IMR-90 (cell line): ENCODE measurements at regions not wholly inside any gene's neighbourhood (a gene's known extent, or its start where the extent isn't known, plus 50 kb on each side); places are given as distances from the start of the nearest gene placed in this dataset.

ENCODE experiments used
- ATAC-seq: fragments of 200-7000 bp; cut with Tn5 transposase; 2 replicates; pipeline ENCODE4 v1.9.1; 2020; ENCODE audit warnings: low read depth, mild to moderate bottlenecking, moderate library complexity
- BruUV-seq: library from RNA; stranded (reverse); fragments of 400-500 nt; replicated peaks from 2 replicates; lab custom pipeline; 2021; lab: Mats Ljungman, UMichigan
- CTCF ChIA-PET: fragments of 300-600 bp; formaldehyde crosslinking; extraction: SDS; loops from one replicate; lab custom pipeline; 2021; ENCODE audit warnings: antibody characterized with exemption; lab: Yijun Ruan, JAX
- POLR2A ChIA-PET: fragments of 300-600 bp; sonication (Branson Sonifier 250); formaldehyde crosslinking; loops from one replicate; lab custom pipeline; 2022; ENCODE audit warnings: antibody characterized with exemption; ENCODE audit not compliant: unreplicated experiment; lab: Charles Lee
- DNase-seq: peaks from one replicate; pipeline ENCODE4 v3.0.0; 2013
- H2AFZ ChIP-seq: replicated peaks from 2 replicates; pipeline ENCODE3; 2013; ENCODE audit warnings: low read length, mild to moderate bottlenecking; ENCODE audit not compliant: poor library complexity
- H2AK5ac ChIP-seq: 2 replicates; pipeline ENCODE4 v1.6.1; 2013; ENCODE audit warnings: low read depth, low read length, inconsistent platforms
- H2AK9ac ChIP-seq: replicated peaks from 2 replicates; pipeline ENCODE3; 2013; ENCODE audit warnings: mild to moderate bottlenecking, low read depth, low read length, moderate library complexity; ENCODE audit not compliant: poor library complexity
- H2BK120ac ChIP-seq: 2 replicates; pipeline ENCODE4 v1.6.1; 2013; ENCODE audit warnings: low read depth, low read length, inconsistent platforms
- H2BK15ac ChIP-seq: 3 replicates; pipeline ENCODE4 v1.6.1; 2013; ENCODE audit warnings: low read depth, low read length, inconsistent platforms
- H2BK20ac ChIP-seq: 2 replicates; pipeline ENCODE4 v1.6.1; 2013; ENCODE audit warnings: low read depth, mild to moderate bottlenecking, inconsistent platforms, low read length, moderate library complexity
- H2BK5ac ChIP-seq: 2 replicates; pipeline ENCODE4 v1.6.1; 2013; ENCODE audit warnings: mild to moderate bottlenecking, low read depth, low read length, inconsistent platforms; ENCODE audit not compliant: poor library complexity, severe bottlenecking
- H3K14ac ChIP-seq: replicated peaks from 2 replicates; pipeline ENCODE4 v1.6.1; 2013; ENCODE audit warnings: low read depth, low read length, inconsistent platforms
- H3K18ac ChIP-seq: 2 replicates; pipeline ENCODE4 v1.6.1; 2013; ENCODE audit warnings: low read depth, low read length, control low read depth
- H3K23ac ChIP-seq: 2 replicates; pipeline ENCODE4 v1.6.1; 2013; ENCODE audit warnings: low read depth, low read length, inconsistent platforms
- H3K27ac ChIP-seq: 2 replicates; pipeline ENCODE4 v1.5.1; 2013; ENCODE audit warnings: mild to moderate bottlenecking, control low read depth, low read length; ENCODE audit not compliant: insufficient read depth
- H3K27me3 ChIP-seq: 2 replicates; pipeline ENCODE4 v1.6.1; 2013; ENCODE audit warnings: low read length; ENCODE audit not compliant: control insufficient read depth, insufficient read depth
- H3K36me3 ChIP-seq: 2 replicates; pipeline ENCODE4 v1.6.1; 2013; ENCODE audit warnings: low read length, mixed read lengths; ENCODE audit not compliant: control insufficient read depth, insufficient read depth
- H3K4ac ChIP-seq: 2 replicates; pipeline ENCODE4 v1.6.1; 2013; ENCODE audit warnings: low read depth, low read length, inconsistent platforms
- H3K4me1 ChIP-seq: 2 replicates; pipeline ENCODE4 v1.6.1; 2013; ENCODE audit warnings: low read length, mixed read lengths; ENCODE audit not compliant: control insufficient read depth, insufficient read depth
- H3K4me2 ChIP-seq: 2 replicates; pipeline ENCODE4 v1.6.1; 2013; ENCODE audit warnings: low read depth, mild to moderate bottlenecking, control low read depth, low read length, moderate library complexity
- H3K4me3 ChIP-seq: 2 replicates; pipeline ENCODE4 v1.5.1; 2013; ENCODE audit warnings: low read depth, mild to moderate bottlenecking, control low read depth, low read length, moderate library complexity; ENCODE audit not compliant: insufficient read depth
- H3K56ac ChIP-seq: 2 replicates; pipeline ENCODE4 v1.6.1; 2013; ENCODE audit warnings: low read length, inconsistent platforms; ENCODE audit not compliant: insufficient read depth; ENCODE audit errors: extremely low read depth
- H3K79me1 ChIP-seq, 2 experiments: 2 replicates each; pipeline ENCODE4 v1.6.1; 2013; ENCODE audit warnings: low read length in 2 of 2, inconsistent platforms in 1 of 2, low read depth in 1 of 2
- H3K9ac ChIP-seq: 2 replicates; pipeline ENCODE4 v1.6.1; 2013; ENCODE audit warnings: low read depth, low read length, control low read depth
- H3K9me1 ChIP-seq: 2 replicates; pipeline ENCODE4 v1.6.1; 2013; ENCODE audit warnings: low read length, inconsistent platforms; ENCODE audit not compliant: insufficient read depth
- H3K9me3 ChIP-seq: 2 replicates; pipeline ENCODE4 v1.6.1; 2013; ENCODE audit warnings: low read length; ENCODE audit not compliant: control insufficient read depth, insufficient read depth
- H4K20me1 ChIP-seq: 2 replicates; pipeline ENCODE4 v1.6.1; 2013; ENCODE audit warnings: low read length, inconsistent platforms; ENCODE audit not compliant: insufficient read depth
- H4K5ac ChIP-seq: 2 replicates; pipeline ENCODE4 v1.6.1; 2013; ENCODE audit warnings: mild to moderate bottlenecking, low read depth, low read length, control low read depth
- H4K8ac ChIP-seq, 2 experiments: 2 replicates each; pipeline ENCODE4 v1.6.1; 2013; ENCODE audit warnings: low read depth in 2 of 2, low read length in 2 of 2, control low read depth in 1 of 2, inconsistent platforms in 1 of 2
- H4K91ac ChIP-seq: 2 replicates; pipeline ENCODE4 v1.6.1; 2013; ENCODE audit warnings: low read depth, low read length, inconsistent platforms; ENCODE audit not compliant: insufficient read depth
- CEBPB ChIP-seq: IDR thresholded peaks from 2 replicates; pipeline ENCODE4 v1.6.1; 2012; ENCODE audit warnings: low read depth, low read length, improper control_type of control experiment
- FOS ChIP-seq: fragments of 150-350 bp; IDR thresholded peaks from 2 replicates; pipeline ENCODE4 v1.6.1; 2016; ENCODE audit warnings: low read depth, low read length
- dilution Hi-C: fragments of 300-500 bp; cut with HindIII; formaldehyde crosslinking; loops from one replicate; pipeline ENCODE4 v1.14.3; 2018; ENCODE audit warnings: low sequenced_read_pairs; ENCODE audit not compliant: unreplicated experiment
- in situ Hi-C: fragments of 300-500 bp; cut with MboI; formaldehyde crosslinking; loops from 3 replicates; pipeline ENCODE4 v1.14.3; 2019; ENCODE audit warnings: low sequenced_read_pairs, inconsistent platforms, mixed read lengths
- intact Hi-C: fragments of 100-400 bp; cut with micrococcal nuclease; formaldehyde crosslinking; loops from 2 replicates; pipeline ENCODE4 v1.10.0; 2022

DNA sequence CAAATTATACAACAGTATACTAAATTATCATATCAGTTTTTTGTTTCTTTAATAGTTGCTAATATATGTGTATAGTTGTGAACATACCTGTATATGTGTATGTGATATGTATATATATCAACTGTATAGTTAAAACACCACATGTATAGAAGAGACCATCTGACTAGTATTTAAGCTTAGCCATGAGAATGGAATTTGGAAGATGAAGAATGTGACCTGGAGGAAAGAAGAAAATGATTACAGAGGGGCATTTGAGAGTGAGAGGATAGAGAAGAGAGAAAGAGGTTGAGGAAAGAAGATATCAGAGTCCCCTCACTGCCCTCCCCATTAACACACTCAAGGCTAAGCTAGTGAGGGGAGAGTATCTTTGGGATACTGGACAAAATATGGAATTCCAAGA lies 335.9 kb downstream of the BCKDHB start:
- CTCF ChIA-PET: interaction anchor here (0.6 kb wide), 1 partner anchor 284 kb away, joined by 3 read pairs; no protein-coding TSS in a partner anchor
- no peak overlapping the region for H2AFZ ChIP-seq

More for the DNA sequence above, 335.9 kb downstream of the BCKDHB start:
- H3K14ac ChIP-seq: peak overlapping the region; percentile 88; the same call in 1 of the 2 replicates
- peak overlapping the region; percentile 5; the same call in 1 of the 2 replicates for H4K5ac ChIP-seq
- no peak overlapping the region for H3K4me2 ChIP-seq
- H4K91ac ChIP-seq: peak overlapping the region; percentile 60; the same call in 1 of the 2 replicates
- peaks cover 7% of the 10 kb centered on the region; the same call in 1 of the 2 replicates for H3K9me1 ChIP-seq
- H2AK5ac ChIP-seq: peak overlapping the region; percentile 63; the same call in 1 of the 2 replicates
- H3K27ac ChIP-seq: no peak overlapping the region
- peak overlapping the region; percentile 97 for H2BK20ac ChIP-seq
- peak overlapping the region; percentile 97; the same call in 2 of the 3 replicates for H2BK15ac ChIP-seq
- POLR2A ChIA-PET: no interaction called here
- H4K8ac ChIP-seq: peak overlapping the region in 1 of 2 experiments; percentile 75; a peak in 1 of 4 replicates
- H3K23ac ChIP-seq: peak overlapping the region; percentile 80; the same call in 1 of the 2 replicates
- peaks cover 6% of the 10 kb centered on the region for H3K4me1 ChIP-seq
- dilution Hi-C loops: no loop called here
- H2AK9ac ChIP-seq: no peak overlapping the region
- H4K20me1 ChIP-seq: no peaks in the 10 kb centered on the region
- H3K27me3 ChIP-seq: no peaks in the 10 kb centered on the region
- peak; percentile 30; the same call in 1 of the 2 replicates for ATAC-seq
- intact Hi-C loops: no loop called here
- in situ Hi-C loops: no loop called here
- TF ChIP-seq CEBPB (peak; percentile 16; the same call in 1 of the 2 replicates), FOS (no peak)
- peaks cover 6% of the 10 kb centered on the region for H3K9me3 ChIP-seq
- peak overlapping the region; percentile 93 for H2BK120ac ChIP-seq
- H3K9ac ChIP-seq: no peak overlapping the region
- H2BK5ac ChIP-seq: peak overlapping the region; percentile 20
- no peak overlapping the region for H3K4me3 ChIP-seq
- 0 out of 4 replicates have a peak, but pooled peaks cover 0 to 4% of the 10 kb centered on the region in 2 experiments for H3K79me1 ChIP-seq
- H3K18ac ChIP-seq: no peak overlapping the region
- H3K36me3 ChIP-seq: no peaks in the 10 kb centered on the region
- no peak for DNase-seq
- H3K4ac ChIP-seq: peak overlapping the region; percentile 88; the same call in 1 of the 2 replicates
- no peak overlapping the region for H3K56ac ChIP-seq
- no TSS peak for BruUV-seq
